Suprapubic skin (tissue), 4 donors: ENCODE measurements at regions not wholly inside any gene's neighbourhood (a gene's known extent, or its start where the extent isn't known, plus 50 kb on each side); places are given as distances from the start of the nearest gene placed in this dataset.

Source experiments
- DNase-seq, 2 donors: peaks; one replicate each; pipeline ENCODE4 v3.0.0-alpha.2; 2019; ENCODE audit warnings: low spot score in 2 of 2
- H3K27ac ChIP-seq: fragments of 200-600 bp; sonication (generic); one replicate; pipeline ENCODE4 v1.5.1; 2019
- H3K27me3 ChIP-seq: fragments of 200-600 bp; sonication (generic); one replicate; pipeline ENCODE4 v1.5.1; 2019
- H3K36me3 ChIP-seq: fragments of 200-600 bp; sonication (generic); one replicate; pipeline ENCODE4 v1.5.1; 2019
- H3K4me1 ChIP-seq: fragments of 200-600 bp; sonication (generic); one replicate; pipeline ENCODE4 v1.5.1; 2019
- H3K4me3 ChIP-seq: fragments of 200-600 bp; sonication (generic); one replicate; pipeline ENCODE4 v1.5.1; 2019; ENCODE audit warnings: mild to moderate bottlenecking
- H3K9me3 ChIP-seq: fragments of 200-600 bp; sonication (generic); one replicate; pipeline ENCODE4 v1.5.1; 2019
- CTCF ChIP-seq, 2 donors: fragments of 200-600 bp in 1 of 2; fragments of 450-650 bp in 1 of 2; sonication (generic) in 1 of 2; IDR thresholded peaks; one replicate each; pipeline ENCODE4 v1.5.1; 2016 to 2019; ENCODE audit warnings: antibody characterized with exemption in 2 of 2, mild to moderate bottlenecking in 1 of 2, moderate library complexity in 1 of 2
- EP300 ChIP-seq: sonication (generic); formaldehyde crosslinking; IDR thresholded peaks from one replicate; pipeline ENCODE4 v1.6.1; 2017; ENCODE audit warnings: antibody characterized with exemption
- POLR2A ChIP-seq, 2 donors: fragments of 450-650 bp; IDR thresholded peaks; one replicate each; pipeline ENCODE4 v1.6.1; 2017; ENCODE audit warnings: antibody characterized with exemption in 2 of 2, mild to moderate bottlenecking in 2 of 2, moderate library complexity in 2 of 2
- POLR2AphosphoS5 ChIP-seq, 3 donors: sonication (generic); formaldehyde crosslinking; IDR thresholded peaks; one replicate each; pipeline ENCODE4 v1.6.1; 2017; ENCODE audit warnings: antibody characterized with exemption in 3 of 3
- WGBS: methylation state at CpG from one replicate; pipeline ENCODE4 v1.1.5; 2018; 5-methylcytosine and 5-hydroxymethylcytosine counted together

GRCh38 chr3:104447681-104448080 is 919.0 kb upstream of the ALCAM start:
- TF ChIP-seq CTCF (IDR thresholded peaks at IDR 0.05) = no peak
- DNase-seq = no peak
- Histone ChIP-seq H3K27ac (no peak overlapping the region), H3K4me3 (no peak overlapping the region), H3K27me3 (no peaks in the 10 kb centered on the region), H3K9me3 (no peaks in the 10 kb centered on the region), H3K36me3 (no peaks in the 10 kb centered on the region), H3K4me1 (no peaks in the 10 kb centered on the region)
- WGBS = 54% methylated on average over 5 of the region's 5 CpGs

GRCh38 chr3:104452697-104453096 is 914.0 kb upstream of the ALCAM start:
- Histone ChIP-seq H3K36me3 (no peaks in the 10 kb centered on the region), H3K27me3 (no peaks in the 10 kb centered on the region), H3K4me1 (no peaks in the 10 kb centered on the region), H3K4me3 (no peak overlapping the region), H3K27ac (no peak overlapping the region), H3K9me3 (no peaks in the 10 kb centered on the region)
- no peak for DNase-seq
- no peak for TF ChIP-seq CTCF (IDR thresholded peaks at IDR 0.05)
- no peak for TF ChIP-seq EP300
- TF ChIP-seq POLR2A (IDR thresholded peaks at IDR 0.05) = no peak
- no peak for TF ChIP-seq POLR2AphosphoS5 (IDR thresholded peaks at IDR 0.05)
- WGBS = 96% methylated on average over 4 of the region's 4 CpGs

DNA sequence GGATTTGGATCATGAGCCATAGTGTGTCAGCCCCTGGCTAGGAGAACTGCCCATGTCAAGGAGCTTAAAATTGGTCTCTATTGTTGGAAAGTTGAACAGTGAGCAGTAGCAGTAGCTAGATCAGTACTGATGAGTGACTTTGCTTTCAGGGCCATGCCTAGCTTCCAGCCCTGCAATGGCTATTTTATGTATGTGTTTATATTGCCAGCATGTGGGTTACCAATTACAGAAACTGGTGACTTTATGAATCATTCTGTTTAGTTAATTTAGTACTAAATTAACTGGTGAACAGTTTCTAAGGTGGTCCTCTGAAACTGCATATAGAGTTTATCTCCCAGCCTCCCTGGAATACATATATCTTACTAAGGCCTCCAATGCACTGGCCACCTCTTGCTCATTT is 908.1 kb upstream of the ALCAM start:
- TF ChIP-seq CTCF (IDR thresholded peaks at IDR 0.05) (no peak), POLR2A (IDR thresholded peaks at IDR 0.05) (no peak), EP300 (no peak), POLR2AphosphoS5 (IDR thresholded peaks at IDR 0.05) (no peak)
- Histone ChIP-seq H3K27me3 (no peaks in the 10 kb centered on the region), H3K36me3 (no peaks in the 10 kb centered on the region), H3K27ac (no peak overlapping the region), H3K4me1 (no peaks in the 10 kb centered on the region), H3K4me3 (no peak overlapping the region), H3K9me3 (no peaks in the 10 kb centered on the region)
- DNase-seq = no peak

DNA sequence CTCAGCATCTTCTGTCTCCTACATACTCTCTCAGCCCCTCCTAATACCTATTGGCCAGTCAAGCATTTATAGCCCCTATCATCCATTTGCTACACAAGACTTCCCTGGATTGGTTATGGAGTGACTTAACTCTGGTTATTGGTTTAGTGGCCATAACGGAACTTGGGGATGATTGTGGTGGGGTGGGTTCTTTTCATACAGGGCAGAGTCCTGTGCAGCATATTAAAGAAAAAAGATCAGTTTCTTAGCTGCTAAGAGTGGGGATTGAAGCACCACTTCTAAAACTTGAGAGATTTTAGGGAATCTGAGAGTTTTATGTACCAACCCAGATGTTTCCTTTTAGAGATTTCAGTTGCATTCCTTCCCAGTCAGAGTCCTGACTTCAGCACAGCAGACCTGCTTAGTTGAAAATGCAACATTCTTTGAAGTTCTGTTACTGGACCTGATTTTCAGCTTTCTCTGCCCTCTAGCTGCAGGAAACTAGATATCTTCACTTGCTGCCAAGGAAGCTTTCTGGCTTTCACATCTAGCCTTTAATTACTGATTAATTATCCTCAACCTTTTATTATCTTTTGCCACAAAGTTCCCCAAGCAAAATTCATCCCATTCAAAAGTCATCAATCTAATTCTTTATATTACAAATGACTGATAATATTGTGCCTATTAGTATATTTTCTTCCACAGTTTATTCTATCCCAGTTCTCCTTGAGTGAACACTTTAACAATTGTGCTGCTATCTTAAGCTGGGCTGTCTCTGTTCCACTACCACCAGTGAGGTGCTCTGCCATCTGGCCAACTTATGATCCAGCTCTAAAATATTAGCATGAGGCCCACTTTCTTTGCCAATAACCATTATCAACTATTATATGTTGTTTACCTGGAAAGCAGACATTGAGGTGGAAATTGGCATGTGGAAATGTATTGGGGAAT is 906.0 kb upstream of the ALCAM start:
- 54% methylated on average over 1 of the region's 1 CpG for WGBS
- Histone ChIP-seq H3K9me3 (no peaks in the 10 kb centered on the region), H3K27me3 (no peaks in the 10 kb centered on the region), H3K36me3 (no peaks in the 10 kb centered on the region), H3K27ac (no peak overlapping the region), H3K4me1 (no peaks in the 10 kb centered on the region), H3K4me3 (no peak overlapping the region)
- no peak for DNase-seq
- no peak for TF ChIP-seq CTCF (IDR thresholded peaks at IDR 0.05)
- no peak for TF ChIP-seq POLR2A (IDR thresholded peaks at IDR 0.05)
- TF ChIP-seq POLR2AphosphoS5 (IDR thresholded peaks at IDR 0.05) = no peak
- no peak for TF ChIP-seq EP300

GRCh38 chr3:104461431-104461830 is 905.3 kb upstream of the ALCAM start:
- no peaks in the 10 kb centered on the region for H3K4me1 ChIP-seq
- H3K9me3 ChIP-seq = no peaks in the 10 kb centered on the region
- WGBS = 40% methylated on average over 1 of the region's 1 CpG
- no peak overlapping the region for H3K27ac ChIP-seq
- no peak overlapping the region for H3K4me3 ChIP-seq
- no peaks in the 10 kb centered on the region for H3K27me3 ChIP-seq
- H3K36me3 ChIP-seq = no peaks in the 10 kb centered on the region
- DNase-seq = no peak
- TF ChIP-seq POLR2AphosphoS5 (IDR thresholded peaks at IDR 0.05) (no peak), POLR2A (IDR thresholded peaks at IDR 0.05) (no peak), CTCF (IDR thresholded peaks at IDR 0.05) (no peak), EP300 (no peak)
